Osteocyte (in vitro differentiated cells): ENCODE measurements at regions not wholly inside any gene's neighbourhood (a gene's known extent, or its start where the extent isn't known, plus 50 kb on each side); places are given as distances from the start of the nearest gene placed in this dataset.
"Not testable (repeated sequence)": the region's sequence is repeated elsewhere in the genome, so short reads cannot be mapped to it uniquely, and the experiment has no call there.

ENCODE experiments used
- DNase-seq: peaks from one replicate; pipeline ENCODE4 v3.0.0; 2021; ENCODE audit warnings: mixed read lengths; ENCODE audit not compliant: unreplicated experiment; ENCODE audit errors: extremely low spot score
- H3K27ac Mint-ChIP-seq: one replicate; pipeline ENCODE4 v1.8.0; 2021; ENCODE audit warnings: mild to moderate bottlenecking, mixed read lengths; ENCODE audit not compliant: unreplicated experiment
- H3K27me3 Mint-ChIP-seq: one replicate; pipeline ENCODE4 v1.8.0; 2021; ENCODE audit warnings: mixed read lengths; ENCODE audit not compliant: unreplicated experiment
- H3K36me3 Mint-ChIP-seq: one replicate; pipeline ENCODE4 v1.8.0; 2021; ENCODE audit warnings: mixed read lengths; ENCODE audit not compliant: unreplicated experiment
- H3K4me1 Mint-ChIP-seq: one replicate; pipeline ENCODE4 v1.8.0; 2021; ENCODE audit warnings: mixed read lengths; ENCODE audit not compliant: unreplicated experiment
- H3K4me3 Mint-ChIP-seq: one replicate; pipeline ENCODE4 v1.8.0; 2021; ENCODE audit warnings: mild to moderate bottlenecking, moderate library complexity, mixed read lengths; ENCODE audit not compliant: unreplicated experiment
- H3K9me3 Mint-ChIP-seq: one replicate; pipeline ENCODE4 v1.8.0; 2021; ENCODE audit warnings: mixed read lengths; ENCODE audit not compliant: unreplicated experiment
- CTCF ChIP-seq: fragments of 200-600 bp; sonication (generic); IDR thresholded peaks from 2 replicates; pipeline ENCODE4 v1.5.0; 2021; ENCODE audit warnings: antibody characterized with exemption, mild to moderate bottlenecking, moderate library complexity

DNA sequence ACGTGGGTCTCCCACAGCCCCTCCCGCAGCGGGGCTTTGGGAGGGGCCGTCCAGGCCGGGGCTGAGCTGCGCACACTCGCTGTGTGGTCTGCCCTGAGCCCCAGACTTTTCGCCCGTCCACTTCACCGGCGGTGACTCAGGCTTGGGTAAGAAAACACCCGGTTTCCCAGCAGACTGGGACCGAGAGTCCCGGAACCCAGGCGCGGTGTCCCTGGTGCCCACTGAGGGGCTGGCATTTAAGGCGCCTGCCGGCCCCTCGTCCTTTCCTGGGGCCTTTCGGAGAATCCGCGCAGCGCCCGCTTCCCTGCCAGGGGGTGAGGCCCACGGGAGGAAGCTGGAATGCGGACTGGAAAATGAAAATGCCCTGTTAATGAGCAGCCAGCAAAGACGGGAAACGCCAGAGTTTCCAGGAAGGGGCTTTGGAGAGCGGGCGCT lies 100.3 kb downstream of the C16orf95 start:
- Mint-ChIP-seq H3K27ac (no peak overlapping the region), H3K4me1 (peaks cover 5% of the 10 kb centered on the region), H3K27me3 (no peaks in the 10 kb centered on the region), H3K9me3 (no peaks in the 10 kb centered on the region), H3K4me3 (no peak overlapping the region), H3K36me3 (no peaks in the 10 kb centered on the region)
- no peak for TF ChIP-seq CTCF
- no peak for DNase-seq

- not testable (repeated sequence) for H3K4me1 Mint-ChIP-seq, H3K27me3 Mint-ChIP-seq, H3K4me3 Mint-ChIP-seq, H3K27ac Mint-ChIP-seq, H3K9me3 Mint-ChIP-seq, H3K36me3 Mint-ChIP-seq, DNase-seq
Measured at GRCh38 chr16:87217802-87218201, 99.4 kb downstream of the C16orf95 start.

DNA sequence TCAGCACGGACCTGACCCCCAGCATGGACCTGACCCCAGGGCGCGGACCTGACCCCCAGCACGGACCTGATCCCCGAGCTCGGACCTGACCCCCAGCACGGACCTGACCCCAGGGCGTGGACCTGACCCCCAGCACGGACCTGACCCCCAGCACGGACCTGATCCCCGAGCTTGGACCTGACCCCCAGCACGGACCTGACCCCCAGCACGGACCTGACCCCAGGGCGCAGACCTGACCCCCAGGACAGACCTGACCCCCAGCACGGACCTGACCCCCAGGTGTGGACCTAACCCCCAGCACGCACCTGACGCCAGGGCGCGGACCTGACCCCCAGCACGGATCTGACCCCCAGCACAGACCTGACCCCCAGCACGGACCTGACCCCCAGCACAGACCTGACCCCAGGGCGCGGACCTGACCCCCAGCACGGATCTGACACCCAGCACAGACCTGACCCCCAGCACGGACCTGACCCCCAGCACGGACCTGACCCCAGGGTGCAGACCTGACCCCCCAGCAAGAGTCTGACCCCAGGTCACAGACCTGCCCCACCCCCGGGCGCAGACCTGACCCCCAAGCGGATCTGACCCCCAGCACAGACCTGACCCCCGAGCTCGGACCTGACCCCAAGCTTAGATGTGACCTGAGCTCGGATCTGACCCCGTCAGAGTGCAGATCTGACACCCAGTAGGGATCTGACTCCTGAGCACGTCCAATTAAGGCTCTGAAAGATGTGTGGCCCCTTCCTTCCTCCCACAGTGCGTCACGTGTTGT lies 98.7 kb downstream of the C16orf95 start:
- DNase-seq, result no peak
- no peak overlapping the region for H3K4me3 Mint-ChIP-seq
- H3K36me3 Mint-ChIP-seq, result no peaks in the 10 kb centered on the region
- no peak overlapping the region for H3K27ac Mint-ChIP-seq
- H3K4me1 Mint-ChIP-seq, result peaks cover 5% of the 10 kb centered on the region
- TF ChIP-seq CTCF, result no peak
- no peaks in the 10 kb centered on the region for H3K27me3 Mint-ChIP-seq
- no peaks in the 10 kb centered on the region for H3K9me3 Mint-ChIP-seq

DNA sequence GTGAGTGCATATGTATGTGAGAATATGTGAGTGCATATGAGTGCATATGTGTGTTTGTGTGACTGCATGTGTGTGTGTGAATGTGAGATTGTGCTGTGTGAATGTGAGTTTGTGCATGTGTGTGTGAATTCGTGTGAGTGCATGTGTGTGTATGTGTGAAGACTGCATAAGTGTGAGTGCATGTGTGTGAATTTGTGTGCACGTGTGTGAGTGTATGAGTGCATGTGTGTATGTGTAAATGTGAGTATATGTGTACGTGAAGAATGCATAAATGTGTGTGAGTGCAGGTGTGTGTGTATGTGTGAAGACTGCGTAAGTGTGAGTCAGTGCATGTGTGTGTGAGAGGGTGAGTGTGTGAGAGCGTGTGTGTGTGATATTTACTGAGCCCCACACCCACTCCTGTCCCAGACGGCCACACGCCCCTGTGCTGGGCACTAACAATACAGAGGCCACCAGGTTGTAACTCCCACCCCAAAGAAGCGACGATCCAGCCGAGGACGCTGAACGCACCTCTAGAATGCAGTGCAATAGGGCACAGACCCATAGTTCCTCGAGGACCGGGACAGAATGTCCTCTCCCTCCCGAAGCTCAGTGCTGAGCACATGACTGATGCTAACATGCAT lies 97.8 kb downstream of the C16orf95 start:
- DNase-seq, result no peak
- no peaks in the 10 kb centered on the region for H3K9me3 Mint-ChIP-seq
- H3K27ac Mint-ChIP-seq, result no peak overlapping the region
- no peak overlapping the region for H3K4me3 Mint-ChIP-seq
- no peaks in the 10 kb centered on the region for H3K36me3 Mint-ChIP-seq
- H3K4me1 Mint-ChIP-seq, result peaks cover 5% of the 10 kb centered on the region
- no peaks in the 10 kb centered on the region for H3K27me3 Mint-ChIP-seq
- no peak for TF ChIP-seq CTCF

- H3K9me3 Mint-ChIP-seq, result no peaks in the 10 kb centered on the region
- no peaks in the 10 kb centered on the region for H3K27me3 Mint-ChIP-seq
- no peaks in the 10 kb centered on the region for H3K36me3 Mint-ChIP-seq
- peaks cover 8% of the 10 kb centered on the region for H3K4me1 Mint-ChIP-seq
- no peak for TF ChIP-seq CTCF
- H3K4me3 Mint-ChIP-seq, result no peak overlapping the region
- no peak for DNase-seq
- H3K27ac Mint-ChIP-seq, result no peak overlapping the region
Measured at GRCh38 chr16:87221633-87222032, 95.6 kb downstream of the C16orf95 start.
